GM19455 (cell line): ENCODE measurements at regions not wholly inside any gene's neighbourhood (a gene's known extent, or its start where the extent isn't known, plus 50 kb on each side); places are given as distances from the start of the nearest gene placed in this dataset.

Source experiments
- ATAC-seq: cut with Tn5 transposase; IDR thresholded peaks from one replicate; pipeline ENCODE4 v1.9.1; 2021; ENCODE audit not compliant: unreplicated experiment

GRCh38 chr11:29009426-29009825 is 901.2 kb downstream of the METTL15 start:
- ATAC-seq: no peak

GRCh38 chr11:29008481-29008880 is 900.3 kb downstream of the METTL15 start:
- no peak for ATAC-seq

DNA sequence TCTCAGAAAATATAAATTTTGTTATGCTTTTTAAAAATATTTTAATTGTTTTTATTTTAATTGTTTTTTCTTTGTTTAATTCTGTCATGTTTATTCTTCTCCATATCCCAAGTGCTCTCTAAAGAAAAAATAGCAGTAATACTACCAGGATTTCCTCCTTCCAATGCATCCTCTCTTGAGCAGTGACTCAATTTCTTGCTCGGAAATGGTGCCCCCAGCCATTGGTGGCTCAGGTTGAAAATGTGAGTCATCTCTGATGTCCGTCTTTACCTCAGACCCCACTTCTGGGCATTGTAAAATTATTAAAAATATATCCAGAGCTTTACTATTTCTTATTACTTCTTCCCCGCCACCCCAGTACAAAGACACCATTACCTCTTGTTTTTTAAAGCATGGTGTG is 898.5 kb downstream of the METTL15 start:
- no peak for ATAC-seq

DNA sequence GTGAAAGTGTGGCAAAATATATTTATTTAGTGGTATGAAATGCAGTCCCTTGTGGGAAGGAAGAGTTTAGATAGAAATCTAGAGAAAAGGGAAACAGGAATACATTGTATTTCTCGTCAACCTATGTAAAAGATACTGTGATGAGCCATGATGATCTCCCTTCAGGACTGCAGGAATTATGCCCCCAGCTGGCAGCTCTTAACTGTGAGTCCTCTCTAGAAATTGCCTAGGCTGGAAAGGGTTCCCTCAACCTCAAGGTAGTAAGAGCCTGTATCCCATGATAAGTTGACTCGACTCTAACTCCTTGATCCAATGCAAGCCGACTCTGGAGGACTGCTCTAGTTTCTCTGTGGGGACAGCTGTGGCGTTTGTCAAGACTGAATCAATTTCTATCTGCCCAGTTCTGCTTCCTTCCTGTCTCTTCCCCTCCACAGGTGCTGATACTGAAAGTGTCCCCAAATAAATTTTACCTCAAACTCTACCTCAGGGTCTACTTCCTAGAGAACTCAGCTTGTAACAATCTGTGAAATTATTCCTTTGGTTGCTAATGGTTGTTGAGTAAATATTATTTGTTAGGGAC is 897.3 kb downstream of the METTL15 start:
- no peak for ATAC-seq

DNA sequence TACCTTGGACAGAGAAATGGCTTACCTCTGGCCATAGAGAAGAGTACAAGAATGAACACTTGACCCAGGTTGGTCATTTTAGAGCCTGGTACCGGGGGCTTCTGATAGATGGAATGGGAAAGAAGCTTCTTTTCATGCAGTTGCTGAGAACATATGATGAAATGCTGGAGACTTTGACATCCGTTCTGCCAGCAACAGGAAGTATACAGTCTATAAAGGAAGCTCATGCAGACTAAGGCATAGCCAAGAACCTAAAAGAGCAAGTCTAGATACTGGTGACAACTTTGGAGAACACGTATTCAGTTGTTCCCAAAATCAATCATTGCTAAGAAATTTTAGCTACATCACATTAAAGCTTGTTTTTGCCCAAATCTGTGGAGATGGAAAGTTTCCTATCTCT is 894.6 kb downstream of the METTL15 start:
- ATAC-seq: no peak

DNA sequence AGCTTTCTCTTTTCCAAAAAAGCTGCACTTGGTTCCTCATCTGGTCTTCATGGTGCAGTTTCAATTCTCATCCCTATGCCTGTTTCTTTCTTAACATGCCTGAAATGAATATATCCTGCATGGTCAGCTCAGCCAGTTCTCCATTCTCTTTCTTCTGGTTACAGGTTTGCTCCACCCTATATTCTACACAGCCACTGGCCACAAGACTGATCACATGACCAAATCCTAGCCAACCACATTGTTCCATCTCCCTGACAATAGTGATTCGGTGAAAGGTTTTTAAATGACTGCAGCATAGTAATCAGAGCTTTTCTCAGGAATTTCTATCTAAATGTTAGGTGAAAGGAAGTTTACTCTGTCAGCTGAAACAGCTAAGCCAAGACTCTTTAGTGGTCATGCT is 891.4 kb downstream of the METTL15 start:
- ATAC-seq: no peak

GRCh38 chr11:28992996-28993395 is 884.8 kb downstream of the METTL15 start:
- no peak for ATAC-seq

GRCh38 chr11:28984231-28984630 is 876.0 kb downstream of the METTL15 start:
- no peak for ATAC-seq

GRCh38 chr11:28983780-28984179 is 875.6 kb downstream of the METTL15 start:
- ATAC-seq: no peak

GRCh38 chr11:28981381-28981780 is 873.2 kb downstream of the METTL15 start:
- no peak for ATAC-seq

DNA sequence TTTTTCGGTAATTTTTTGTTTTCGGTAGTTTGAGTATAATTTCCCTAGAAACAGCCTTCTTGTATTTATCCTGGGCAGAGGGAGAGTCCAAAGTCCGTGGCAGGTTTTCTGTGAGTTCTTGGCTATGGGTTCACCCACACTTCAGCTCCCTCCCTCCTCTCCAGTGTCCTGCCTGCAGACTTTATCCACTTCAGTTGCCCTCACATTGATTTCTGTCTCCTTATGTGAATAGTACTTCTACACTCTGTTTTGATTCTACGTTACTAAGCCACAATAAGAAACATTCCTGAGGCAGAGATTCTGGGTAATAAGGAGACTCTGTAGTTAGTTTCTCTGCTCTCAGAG is 868.6 kb downstream of the METTL15 start:
- no peak for ATAC-seq

- ATAC-seq: no peak
Measured at GRCh38 chr11:28976012-28976800, 868.0 kb downstream of the METTL15 start.

DNA sequence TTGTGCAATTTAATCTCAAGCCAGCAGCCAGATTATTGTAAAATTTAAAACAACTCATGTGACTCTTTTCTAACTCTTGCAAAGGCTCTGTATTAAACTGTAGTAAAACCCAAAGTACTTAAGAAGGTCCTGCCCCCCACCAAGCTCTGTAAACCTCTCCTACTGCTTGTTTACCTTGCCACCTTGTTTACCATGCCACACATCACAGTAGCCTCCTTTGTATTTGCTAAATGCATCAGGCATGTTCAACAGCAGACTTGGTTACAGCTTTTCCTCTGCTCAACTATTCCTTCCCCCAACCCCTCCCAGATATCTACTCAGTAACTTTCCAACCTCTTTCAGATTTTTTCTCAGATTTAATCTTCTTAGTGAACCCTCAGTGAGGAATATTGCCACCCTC is 861.6 kb downstream of the METTL15 start:
- ATAC-seq: no peak

DNA sequence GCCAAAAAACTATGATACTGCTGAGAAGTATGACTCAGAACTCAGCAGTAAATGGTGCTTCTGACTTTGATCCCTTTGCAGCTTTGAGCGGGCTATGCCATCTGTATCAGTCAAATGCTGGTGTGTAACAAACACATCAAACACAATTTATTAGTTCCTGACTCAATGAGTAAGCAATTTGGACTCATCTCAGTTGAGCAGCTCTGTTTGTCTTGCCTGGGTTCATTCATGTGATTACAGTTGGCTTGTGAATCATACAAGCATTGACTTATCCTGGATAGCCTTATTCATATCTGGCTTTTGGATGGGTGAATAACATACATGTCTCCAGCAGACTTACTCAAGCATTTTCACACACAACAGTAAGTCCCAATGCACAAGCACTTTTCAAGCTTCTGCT is 858.8 kb downstream of the METTL15 start:
- ATAC-seq: no peak

DNA sequence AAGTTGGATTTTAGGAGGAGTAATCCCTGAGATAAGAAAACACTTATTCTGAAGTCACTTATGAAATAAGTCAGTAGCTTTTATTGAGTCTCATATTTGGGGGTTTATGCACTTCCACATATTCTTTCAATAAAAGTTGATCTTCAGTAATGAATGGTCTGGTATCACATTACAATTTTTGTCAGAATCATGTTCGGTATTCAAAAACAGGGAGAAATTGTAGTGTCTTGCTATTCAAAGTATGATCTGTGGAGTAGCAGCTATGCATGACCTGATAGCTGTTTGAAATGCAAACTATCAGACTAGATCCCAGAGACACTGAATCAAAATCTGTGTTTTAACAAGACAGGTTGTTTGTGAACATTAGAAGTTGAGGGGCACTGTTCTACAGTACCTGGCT is 857.6 kb downstream of the METTL15 start:
- ATAC-seq: no peak

DNA sequence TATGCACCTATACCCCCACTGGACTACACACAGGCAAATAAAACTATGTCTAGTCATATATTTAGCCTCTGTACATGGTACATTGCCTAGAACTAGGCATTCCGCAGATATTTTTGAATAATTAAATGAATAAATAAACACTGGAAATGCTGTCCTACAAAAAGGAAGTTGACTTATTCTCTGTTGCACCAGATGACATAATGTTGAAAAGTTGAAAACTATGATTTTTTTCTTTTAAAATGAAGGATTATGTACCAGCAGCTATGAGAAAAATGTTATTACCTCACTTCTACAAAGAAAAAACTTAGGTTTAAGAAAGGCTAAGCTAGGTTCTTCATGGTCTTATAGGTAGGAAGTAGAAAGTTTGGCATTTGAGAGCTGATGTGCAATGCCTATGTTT is 856.6 kb downstream of the METTL15 start:
- no peak for ATAC-seq

GRCh38 chr11:28963187-28963586 is 855.0 kb downstream of the METTL15 start:
- no peak for ATAC-seq

- ATAC-seq: no peak
Measured at GRCh38 chr11:28962502-28962901, 854.3 kb downstream of the METTL15 start.

DNA sequence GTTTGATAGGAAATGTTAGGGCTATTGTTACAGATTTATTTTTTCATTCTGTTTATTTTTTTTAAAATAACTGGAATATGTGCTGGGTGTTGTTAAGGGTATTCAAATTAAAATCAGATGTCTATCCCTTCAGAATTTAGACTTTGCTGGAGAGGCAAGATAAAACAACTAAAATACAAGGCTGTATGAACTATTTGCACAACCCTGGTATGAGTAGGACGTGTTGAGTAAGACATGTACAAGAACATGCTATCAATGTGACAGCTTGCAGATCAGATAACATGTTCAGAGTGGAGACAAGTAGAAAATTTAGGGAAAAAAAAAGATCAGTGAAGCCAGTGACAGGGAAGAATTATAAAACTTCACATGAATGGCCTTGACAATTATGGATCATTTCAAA is 853.5 kb downstream of the METTL15 start:
- ATAC-seq: no peak

GRCh38 chr11:28956446-28956845 is 848.3 kb downstream of the METTL15 start:
- no peak for ATAC-seq

GRCh38 chr11:28951191-28951590 is 843.0 kb downstream of the METTL15 start:
- ATAC-seq: no peak

DNA sequence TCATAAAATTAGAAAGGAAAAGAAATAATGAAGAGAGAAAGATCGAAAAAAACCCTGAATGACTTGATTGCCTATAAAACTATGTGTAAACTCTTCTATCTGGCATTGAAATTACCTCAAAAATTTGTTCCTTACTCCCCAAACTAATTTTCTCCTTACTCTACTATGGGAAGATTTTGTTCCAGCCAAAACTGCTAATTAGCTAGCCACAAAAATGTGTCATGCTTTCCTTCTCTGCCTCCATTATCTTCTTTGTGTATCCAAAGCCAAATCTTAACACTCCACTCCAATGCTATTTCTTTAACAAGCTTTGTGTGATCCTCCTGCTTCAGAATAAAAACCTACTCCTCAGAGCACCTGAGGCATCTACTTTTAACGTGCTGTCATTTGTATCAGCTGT is 831.2 kb downstream of the METTL15 start:
- ATAC-seq: no peak

GRCh38 chr11:28938091-28938490 is 829.9 kb downstream of the METTL15 start:
- ATAC-seq: no peak
